Right cardiac atrium (tissue), 5 donors: ENCODE measurements at regions not wholly inside any gene's neighbourhood (a gene's known extent, or its start where the extent isn't known, plus 50 kb on each side); places are given as distances from the start of the nearest gene placed in this dataset.
"Not testable (repeated sequence)": the region's sequence is repeated elsewhere in the genome, so short reads cannot be mapped to it uniquely, and the experiment has no call there.

Experiments
- ATAC-seq, 2 donors: fragments of 200-7000 bp; cut with Tn5 transposase; one replicate each; pipeline versions ENCODE4 v1.8.0 to v1.9.1; 2020; ENCODE audit warnings: moderate library complexity in 2 of 2, mild to moderate bottlenecking in 1 of 2
- DNase-seq, 3 donors: peaks; one replicate each; pipeline ENCODE4 v3.0.0-alpha.2; 2020
- H3K27ac ChIP-seq: one replicate; pipeline ENCODE4 v1.5.1; 2013; ENCODE audit warnings: mild to moderate bottlenecking, low read length, control low read depth, moderate library complexity
- H3K27me3 ChIP-seq: one replicate; pipeline ENCODE4 v1.6.1; 2013; ENCODE audit not compliant: control insufficient read depth, insufficient read depth
- H3K4me1 ChIP-seq: one replicate; pipeline ENCODE4 v1.6.1; 2013; ENCODE audit warnings: low read length; ENCODE audit not compliant: control insufficient read depth, insufficient read depth
- H3K4me3 ChIP-seq: one replicate; pipeline ENCODE4 v1.5.1; 2013; ENCODE audit warnings: low read length, control low read depth
- H3K9me3 ChIP-seq: one replicate; pipeline ENCODE4 v1.6.1; 2013; ENCODE audit warnings: low read length; ENCODE audit not compliant: control insufficient read depth
- WGBS: extraction: QIAGEN DNeasy Blood & Tissue Kit; methylation state at CpG from one replicate; pipeline ENCODE4 v1.1.7; 2013; 5-methylcytosine and 5-hydroxymethylcytosine counted together
- intact Hi-C, 4 donors: fragments of 100-400 bp; cut with DNase I; formaldehyde crosslinking; loops; one replicate each; pipeline versions ENCODE4 v1.11.0 to v1.14.0; 2022 to 2023
- donor health status: healthy with polysubstance abuse.
- donor health status: DM: no; HTN: yes; CAD: no.
- donor health status: DM: no; HTN: no; CAD: no.
- donor health status: DM: no; HTN: yes; CAD: no; lungs with severe emphysema.
- donor health status: DM: yes; HTN: yes; CAD: no.

GRCh38 chr14:19126269-19127051, 159.2 kb downstream of the POTEM start:
- H3K4me1 ChIP-seq, DNase-seq, H3K27me3 ChIP-seq, H3K27ac ChIP-seq, H3K4me3 ChIP-seq, H3K9me3 ChIP-seq, intact Hi-C loops: not testable (repeated sequence)
- peak in 1 of 2 donors; percentile 48 for ATAC-seq
- WGBS, result 73% methylated on average over 5 of the region's 5 CpGs

GRCh38 chr14:19127664-19128435, 160.6 kb downstream of the POTEM start:
- DNase-seq, H3K4me1 ChIP-seq, ATAC-seq, H3K4me3 ChIP-seq, intact Hi-C loops, H3K27ac ChIP-seq, H3K9me3 ChIP-seq, H3K27me3 ChIP-seq: not testable (repeated sequence)
- 72% methylated on average over 10 of the region's 10 CpGs for WGBS

GRCh38 chr14:19131553-19131952, 164.3 kb downstream of the POTEM start:
- intact Hi-C loops, H3K4me1 ChIP-seq, DNase-seq, H3K27me3 ChIP-seq, H3K9me3 ChIP-seq, H3K4me3 ChIP-seq, H3K27ac ChIP-seq: not testable (repeated sequence)
- ATAC-seq, result peak; percentile 50 to 52
- 91% methylated on average over 1 of the region's 12 CpGs for WGBS

GRCh38 chr14:19132013-19132835, 165.0 kb downstream of the POTEM start:
- intact Hi-C loops, H3K27ac ChIP-seq, H3K4me3 ChIP-seq, H3K27me3 ChIP-seq, H3K9me3 ChIP-seq, H3K4me1 ChIP-seq: not testable (repeated sequence)
- DNase-seq, result peak in 2 of 3 donors; percentile 16 to 21
- peak in 1 of 2 donors; percentile 11 for ATAC-seq
- 80% methylated on average over 28 of the region's 45 CpGs for WGBS

GRCh38 chr14:19132836-19133120, 165.5 kb downstream of the POTEM start:
- H3K4me1 ChIP-seq, intact Hi-C loops, DNase-seq, H3K27me3 ChIP-seq, H3K4me3 ChIP-seq, H3K9me3 ChIP-seq, H3K27ac ChIP-seq: not testable (repeated sequence)
- peak in 1 of 2 donors; percentile 24 for ATAC-seq
- 54% methylated on average over 6 of the region's 22 CpGs for WGBS

GRCh38 chr14:19157106-19157709, 190.0 kb downstream of the POTEM start:
- H3K4me1 ChIP-seq, ATAC-seq, H3K27me3 ChIP-seq, H3K4me3 ChIP-seq, H3K9me3 ChIP-seq, H3K27ac ChIP-seq, intact Hi-C loops: not testable (repeated sequence)
- peak in 2 of 3 donors; percentile 10 to 32 for DNase-seq
- 71% methylated on average over 11 of the region's 23 CpGs for WGBS

- H3K27ac ChIP-seq, intact Hi-C loops: not testable (repeated sequence)
- DNase-seq, result peak in 2 of 3 donors; percentile 12 to 23
Observed at GRCh38 chr14:19158012-19158411, 190.8 kb downstream of the POTEM start.

GRCh38 chr14:19158588-19158987, 191.4 kb downstream of the POTEM start:
- 71% methylated on average over 14 of the region's 18 CpGs for WGBS
- ATAC-seq, intact Hi-C loops, H3K4me1 ChIP-seq, H3K4me3 ChIP-seq, H3K27me3 ChIP-seq, H3K27ac ChIP-seq, H3K9me3 ChIP-seq: not testable (repeated sequence)
- peak in 2 of 3 donors; percentile 2 to 9 for DNase-seq

More at GRCh38 chr14:19158012-19158411, 190.8 kb downstream of the POTEM start:
- not testable (repeated sequence) for H3K4me1 ChIP-seq, H3K4me3 ChIP-seq, ATAC-seq, H3K9me3 ChIP-seq, H3K27me3 ChIP-seq
- 77% methylated on average over 17 of the region's 21 CpGs for WGBS

GRCh38 chr14:19159003-19159625, 191.9 kb downstream of the POTEM start:
- H3K27ac ChIP-seq, intact Hi-C loops, H3K4me3 ChIP-seq, H3K27me3 ChIP-seq, H3K4me1 ChIP-seq, H3K9me3 ChIP-seq, ATAC-seq: not testable (repeated sequence)
- WGBS, result 75% methylated on average over 23 of the region's 23 CpGs
- DNase-seq, result peak in 2 of 3 donors; percentile 3 to 20

GRCh38 chr14:19160379-19160778, 193.1 kb downstream of the POTEM start:
- no CpG with 5 or more reads among the region's 1 CpG for WGBS
- DNase-seq, result peak in 2 of 3 donors; percentile 12 to 18
- intact Hi-C loops, result not testable (repeated sequence)

More at GRCh38 chr14:19160379-19160778, 193.1 kb downstream of the POTEM start:
- H3K4me3 ChIP-seq, H3K9me3 ChIP-seq, H3K27ac ChIP-seq, H3K27me3 ChIP-seq, ATAC-seq, H3K4me1 ChIP-seq: not testable (repeated sequence)
